ENCODE measurements at regions not wholly inside any gene's neighbourhood (a gene's known extent, or its start where the extent isn't known, plus 50 kb on each side); places are given as distances from the start of the nearest gene placed in this dataset.
"Not testable (repeated sequence)": the region's sequence is repeated elsewhere in the genome, so short reads cannot be mapped to it uniquely, and the experiment has no call there.

- TF ChIP-seq EZH2 (IDR thresholded peaks at IDR 0.05; ENCODE audit: borderline replicate concordance, low read length); CTCF (IDR thresholded peaks at IDR 0.05; ENCODE audit: low read length): not testable (repeated sequence)
Measured at GRCh38 chr6:30807566-30807965, 63.2 kb upstream of the IER3 start.

All from OCI-LY1 (cell line).